Brain microvascular endothelial cell (primary cell): ENCODE measurements at regions not wholly inside any gene's neighbourhood (a gene's known extent, or its start where the extent isn't known, plus 50 kb on each side); places are given as distances from the start of the nearest gene placed in this dataset.

Experiments
- DNase-seq: peaks from one replicate; pipeline ENCODE4 v3.0.0-alpha.2; 2020
- H3K27ac ChIP-seq: fragments of 250-450 bp; sonication (Bioruptor Pico); 2 replicates; pipeline ENCODE4 v1.5.1; 2020; ENCODE audit warnings: mild to moderate bottlenecking, moderate library complexity
- H3K27me3 ChIP-seq: fragments of 250-450 bp; sonication (Bioruptor Pico); replicated peaks from 2 replicates; pipeline ENCODE4 v1.5.1; 2020; ENCODE audit warnings: mild to moderate bottlenecking
- H3K36me3 ChIP-seq: fragments of 250-450 bp; sonication (Bioruptor Pico); replicated peaks from 2 replicates; pipeline ENCODE4 v1.5.1; 2020; ENCODE audit warnings: mild to moderate bottlenecking
- H3K4me3 ChIP-seq: 2 replicates; pipeline ENCODE4 v1.5.1; 2011; ENCODE audit warnings: low read depth, mild to moderate bottlenecking, control low read depth, low read length, moderate library complexity
- in situ Hi-C: cut with HindIII; loops from 2 replicates; pipeline ENCODE4 v1.10.0; 2017; ENCODE audit warnings: low sequenced_read_pairs, low pct_ligation_motif_present
- TF ChIP-seq, protein P1 (sequence below): IDR thresholded peaks from 2 replicates; pipeline ENCODE4 v1.5.1; 2011; ENCODE audit warnings: low read depth, mild to moderate bottlenecking, moderate library complexity, low read length, control low read depth, inconsistent platforms; ENCODE audit errors: missing control alignments

DNA sequence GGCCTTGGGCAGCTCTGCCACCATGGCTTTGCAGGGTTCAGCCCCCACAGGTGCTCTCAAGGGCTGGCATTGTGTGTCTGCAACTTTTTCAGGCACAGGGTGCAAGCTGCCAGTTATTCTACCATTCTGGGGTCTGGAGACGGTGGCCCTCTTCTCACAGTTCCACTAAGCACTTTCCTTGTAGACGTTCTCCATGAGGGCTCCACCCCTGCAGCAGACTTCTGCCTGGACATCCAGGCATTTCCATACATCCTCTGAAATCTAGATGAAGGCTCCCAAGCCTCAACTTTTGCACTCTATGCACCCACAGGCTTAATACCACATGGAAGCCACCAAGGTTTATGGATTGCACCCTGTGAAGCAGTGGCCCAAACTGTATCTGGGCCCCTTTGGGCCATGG is 91.0 kb upstream of the RND3 start:
- TF ChIP-seq, protein P1, sequence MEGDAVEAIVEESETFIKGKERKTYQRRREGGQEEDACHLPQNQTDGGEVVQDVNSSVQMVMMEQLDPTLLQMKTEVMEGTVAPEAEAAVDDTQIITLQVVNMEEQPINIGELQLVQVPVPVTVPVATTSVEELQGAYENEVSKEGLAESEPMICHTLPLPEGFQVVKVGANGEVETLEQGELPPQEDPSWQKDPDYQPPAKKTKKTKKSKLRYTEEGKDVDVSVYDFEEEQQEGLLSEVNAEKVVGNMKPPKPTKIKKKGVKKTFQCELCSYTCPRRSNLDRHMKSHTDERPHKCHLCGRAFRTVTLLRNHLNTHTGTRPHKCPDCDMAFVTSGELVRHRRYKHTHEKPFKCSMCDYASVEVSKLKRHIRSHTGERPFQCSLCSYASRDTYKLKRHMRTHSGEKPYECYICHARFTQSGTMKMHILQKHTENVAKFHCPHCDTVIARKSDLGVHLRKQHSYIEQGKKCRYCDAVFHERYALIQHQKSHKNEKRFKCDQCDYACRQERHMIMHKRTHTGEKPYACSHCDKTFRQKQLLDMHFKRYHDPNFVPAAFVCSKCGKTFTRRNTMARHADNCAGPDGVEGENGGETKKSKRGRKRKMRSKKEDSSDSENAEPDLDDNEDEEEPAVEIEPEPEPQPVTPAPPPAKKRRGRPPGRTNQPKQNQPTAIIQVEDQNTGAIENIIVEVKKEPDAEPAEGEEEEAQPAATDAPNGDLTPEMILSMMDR, result no peak
- Histone ChIP-seq H3K27me3 (no peaks in the 10 kb centered on the region), H3K4me3 (no peak overlapping the region), H3K36me3 (no peaks in the 10 kb centered on the region), H3K27ac (no peak overlapping the region)
- DNase-seq, result no peak
- in situ Hi-C loops, result no loop called here

DNA sequence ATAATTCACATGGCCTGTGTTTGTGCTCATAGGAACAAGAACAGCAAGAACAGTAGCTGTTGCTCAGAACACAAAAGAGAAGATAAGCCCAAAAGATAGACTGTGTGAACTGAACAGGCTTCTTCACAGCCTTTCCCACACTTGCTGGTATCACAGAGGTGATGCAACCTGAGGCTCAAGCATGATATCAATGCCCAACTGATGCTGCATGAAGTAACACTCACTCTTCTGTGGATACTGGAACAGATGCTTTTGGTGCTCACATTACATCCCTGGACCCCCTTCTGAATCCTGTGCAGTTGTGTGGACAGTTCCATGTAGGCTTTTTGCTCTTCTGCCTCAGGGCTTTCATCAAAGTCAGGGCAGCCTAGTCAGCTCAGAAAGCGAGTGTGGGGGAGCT is 88.4 kb upstream of the RND3 start:
- DNase-seq, result no peak
- no peak overlapping the region for H3K27ac ChIP-seq
- H3K36me3 ChIP-seq, result no peaks in the 10 kb centered on the region
- TF ChIP-seq, protein P1, result no peak
- H3K27me3 ChIP-seq, result no peaks in the 10 kb centered on the region
- no peak overlapping the region for H3K4me3 ChIP-seq
- in situ Hi-C loops, result no loop called here

DNA sequence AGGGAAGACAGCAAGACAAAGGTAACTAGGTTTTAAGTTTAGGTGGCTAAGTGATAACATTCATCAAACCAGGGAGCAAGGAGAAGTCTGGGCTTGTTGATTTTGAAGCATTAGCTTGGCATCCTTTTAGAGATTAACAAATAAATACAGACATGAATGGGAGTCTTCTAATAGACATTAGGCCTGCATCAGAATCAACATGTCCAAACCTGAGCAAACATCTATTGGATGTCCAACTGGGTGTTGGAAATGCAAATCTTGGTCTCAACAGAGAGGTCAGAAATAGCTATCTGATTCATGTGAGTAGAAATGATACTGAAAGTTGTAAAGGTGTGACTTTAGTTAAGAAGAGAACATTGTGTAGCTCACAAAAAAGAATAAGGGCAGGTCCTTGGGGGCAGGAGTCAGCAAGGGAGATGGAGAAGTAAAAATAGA is 85.5 kb upstream of the RND3 start:
- DNase-seq, result no peak
- H3K4me3 ChIP-seq, result no peak overlapping the region
- no peaks in the 10 kb centered on the region for H3K36me3 ChIP-seq
- TF ChIP-seq, protein P1, result no peak
- in situ Hi-C loops, result no loop called here
- H3K27ac ChIP-seq, result no peak overlapping the region
- no peaks in the 10 kb centered on the region for H3K27me3 ChIP-seq

DNA sequence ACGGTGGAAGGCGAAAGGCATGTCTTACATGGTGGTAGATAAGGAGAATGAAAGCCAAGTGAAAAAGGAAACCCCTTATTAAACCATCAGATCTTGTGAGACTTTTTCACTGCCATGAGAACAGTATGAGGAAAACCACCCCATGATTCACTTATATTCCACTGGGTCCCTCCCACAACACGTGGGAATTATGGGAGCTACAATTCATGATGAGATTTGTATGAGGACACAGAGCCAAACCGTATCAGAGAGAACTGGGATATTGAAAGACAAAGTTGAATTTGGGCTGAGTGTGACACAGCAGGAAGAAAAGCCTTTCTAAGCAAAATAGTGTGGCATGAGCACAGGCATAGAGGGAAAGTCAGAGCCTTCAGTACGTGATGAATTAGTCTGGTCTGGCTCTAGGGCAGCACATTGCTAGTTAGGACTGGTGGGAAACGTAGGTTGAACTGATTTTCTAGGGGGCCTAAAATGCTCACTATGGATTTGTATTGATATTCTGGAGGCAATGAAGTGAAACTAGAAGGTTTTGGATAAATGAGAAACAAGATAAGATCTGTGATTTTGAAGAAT is 84.8 kb upstream of the RND3 start:
- Histone ChIP-seq H3K27me3 (no peaks in the 10 kb centered on the region), H3K36me3 (no peaks in the 10 kb centered on the region), H3K4me3 (no peak overlapping the region), H3K27ac (no peak overlapping the region)
- in situ Hi-C loops, result no loop called here
- DNase-seq, result no peak
- TF ChIP-seq, protein P1, result no peak

DNA sequence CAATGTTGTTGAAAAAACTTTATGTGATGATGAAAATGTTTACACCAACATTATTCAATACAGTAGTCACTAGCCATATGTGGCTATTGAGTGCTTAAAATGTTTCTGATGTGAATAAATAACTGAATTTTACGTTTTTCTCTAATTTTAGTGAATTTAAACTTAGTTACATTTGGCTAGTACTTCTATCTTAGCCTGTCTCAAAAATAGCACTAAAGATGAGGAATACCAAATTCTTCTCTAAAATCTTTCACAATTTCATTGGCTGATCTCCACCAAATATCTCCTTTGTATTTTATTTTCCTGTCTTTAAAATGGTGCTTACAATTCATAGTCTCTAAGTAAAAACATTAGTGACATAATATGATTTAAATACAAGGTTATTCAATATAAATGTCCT is 83.7 kb upstream of the RND3 start:
- Histone ChIP-seq H3K27me3 (no peaks in the 10 kb centered on the region), H3K36me3 (no peaks in the 10 kb centered on the region), H3K4me3 (no peak overlapping the region), H3K27ac (peak overlapping the region; percentile 14)
- DNase-seq, result no peak
- TF ChIP-seq, protein P1, result no peak
- in situ Hi-C loops, result no loop called here

DNA sequence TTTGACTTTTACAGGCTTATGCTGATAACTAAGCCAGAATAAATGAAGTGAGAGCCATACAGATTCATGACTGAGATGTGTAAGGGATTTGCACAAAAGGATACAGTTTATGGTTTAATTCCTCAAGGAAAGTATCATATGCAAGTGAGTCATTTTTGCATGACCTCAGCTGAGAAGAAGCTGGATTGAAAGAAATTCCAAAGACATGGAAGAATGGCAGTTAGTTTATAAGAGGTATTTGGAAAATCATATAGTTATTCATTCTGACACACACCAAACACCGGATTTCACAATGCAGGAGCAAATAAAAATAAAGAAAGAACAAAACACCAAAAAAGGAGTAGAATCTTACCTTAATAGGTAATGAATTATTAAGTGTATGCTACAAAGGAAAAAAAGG is 83.2 kb upstream of the RND3 start:
- no peak overlapping the region for H3K4me3 ChIP-seq
- H3K27ac ChIP-seq, result peak overlapping the region; percentile 14
- H3K27me3 ChIP-seq, result no peaks in the 10 kb centered on the region
- no peaks in the 10 kb centered on the region for H3K36me3 ChIP-seq
- in situ Hi-C loops, result no loop called here
- peak; percentile 60 for DNase-seq
- TF ChIP-seq, protein P1, result no peak
